HG03354 (cell line): ENCODE measurements at regions not wholly inside any gene's neighbourhood (a gene's known extent, or its start where the extent isn't known, plus 50 kb on each side); places are given as distances from the start of the nearest gene placed in this dataset.
"Not testable (repeated sequence)": the region's sequence is repeated elsewhere in the genome, so short reads cannot be mapped to it uniquely, and the experiment has no call there.

ENCODE experiments used
- ATAC-seq: cut with Tn5 transposase; IDR thresholded peaks from one replicate; pipeline ENCODE4 v1.9.1; 2021; ENCODE audit warnings: mild to moderate bottlenecking; ENCODE audit not compliant: unreplicated experiment, poor library complexity, severe bottlenecking

DNA sequence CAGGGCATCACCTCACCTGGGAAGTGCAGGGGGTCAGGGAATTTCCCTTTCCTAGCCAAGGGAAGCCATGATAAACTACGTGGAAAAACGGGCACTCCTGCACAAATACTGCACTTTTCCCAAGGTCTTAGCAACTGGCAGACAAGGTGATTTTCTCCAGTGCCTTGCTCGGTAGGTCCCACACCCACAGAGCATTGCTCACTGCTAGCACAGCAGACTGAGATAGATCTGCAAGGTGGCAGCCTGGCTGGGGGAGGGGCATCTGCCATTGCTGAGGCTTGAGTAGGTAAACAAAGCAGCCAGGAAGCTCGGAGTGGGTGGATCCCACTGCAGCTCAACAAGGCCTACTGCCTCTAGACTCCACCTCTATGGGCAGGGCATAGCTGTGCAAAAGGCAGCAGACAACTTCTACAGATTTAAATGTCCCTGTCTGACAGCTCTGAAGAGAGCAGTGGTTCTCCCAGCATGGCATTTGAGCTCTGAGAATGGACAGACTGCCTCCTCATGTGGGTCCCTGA, 111.5 kb upstream of the FIBIN start:
- not testable (repeated sequence) for ATAC-seq

DNA sequence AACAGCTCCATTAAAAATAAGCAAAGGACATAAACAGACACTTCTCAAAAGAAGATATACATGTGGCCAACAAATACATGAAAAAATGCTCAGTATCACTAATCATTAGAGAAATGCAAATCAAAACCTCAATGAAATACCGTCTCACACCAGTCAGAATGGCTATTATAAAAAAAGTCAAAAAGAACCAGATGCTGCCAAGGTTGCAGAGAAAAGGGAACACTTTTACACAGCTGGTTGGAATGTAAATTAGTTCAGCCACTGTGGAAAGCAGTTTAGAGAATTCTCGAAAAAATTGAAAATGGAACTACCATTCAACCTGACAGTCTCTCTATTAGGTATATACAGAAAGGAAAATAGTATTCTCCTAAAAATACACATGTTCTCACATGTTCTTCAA, 102.4 kb upstream of the FIBIN start:
- ATAC-seq, result no peak

DNA sequence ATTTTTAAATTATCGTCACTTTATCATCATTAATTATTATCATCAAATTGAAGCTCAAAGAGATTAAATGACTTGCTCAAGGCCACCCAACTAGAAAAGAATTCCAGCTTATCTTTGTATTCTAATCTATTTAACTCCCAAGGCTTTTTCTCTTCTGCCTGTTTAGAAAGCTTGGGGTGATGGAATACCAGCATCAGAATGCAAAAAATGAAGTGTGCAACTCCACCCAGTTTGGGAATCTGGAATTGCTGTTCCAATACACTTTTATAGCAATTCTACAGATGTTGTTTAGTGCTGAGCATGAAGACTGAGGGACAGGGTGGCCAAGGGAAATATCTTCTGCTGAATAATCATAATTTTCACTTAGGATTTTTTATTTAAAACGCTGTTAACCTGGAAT, 97.2 kb upstream of the FIBIN start:
- ATAC-seq, result no peak

DNA sequence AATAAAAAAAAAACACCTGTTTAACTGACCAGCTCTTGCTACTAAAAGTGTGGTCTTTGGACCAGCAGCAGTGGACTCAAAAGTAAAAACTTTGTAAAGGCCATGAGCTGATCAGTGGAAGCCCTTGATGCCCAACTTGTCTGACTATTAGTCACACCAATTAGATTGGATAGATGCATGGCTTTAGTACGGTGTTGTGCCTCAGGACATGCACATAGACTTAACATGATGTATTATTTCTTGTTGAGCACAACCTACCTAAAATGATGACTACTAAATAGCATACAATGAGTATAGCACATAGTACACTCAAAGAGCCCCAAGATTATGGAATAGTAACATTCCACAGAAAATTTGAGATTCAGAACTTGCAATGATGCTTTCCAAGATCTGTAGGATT, 95.1 kb upstream of the FIBIN start:
- ATAC-seq, result no peak

DNA sequence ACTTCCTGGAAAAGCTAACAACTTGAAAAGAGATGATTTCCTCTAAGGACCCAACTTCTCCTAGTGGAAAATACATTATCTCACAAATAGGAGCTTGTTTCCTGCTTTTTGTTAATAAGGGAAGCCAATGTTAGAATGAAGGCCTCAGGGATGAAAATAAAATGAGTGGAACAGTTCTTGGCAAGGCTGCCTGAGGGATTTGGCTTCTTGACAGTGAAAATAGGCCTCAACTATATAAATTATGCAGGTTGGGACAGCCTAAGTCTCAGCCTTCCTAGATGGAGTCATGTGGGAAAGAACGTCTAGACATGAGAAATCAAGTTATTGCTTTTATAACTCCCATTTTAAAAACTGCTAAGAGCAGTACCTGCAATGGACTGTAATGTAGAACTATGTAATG, 92.8 kb upstream of the FIBIN start:
- ATAC-seq, result no peak

DNA sequence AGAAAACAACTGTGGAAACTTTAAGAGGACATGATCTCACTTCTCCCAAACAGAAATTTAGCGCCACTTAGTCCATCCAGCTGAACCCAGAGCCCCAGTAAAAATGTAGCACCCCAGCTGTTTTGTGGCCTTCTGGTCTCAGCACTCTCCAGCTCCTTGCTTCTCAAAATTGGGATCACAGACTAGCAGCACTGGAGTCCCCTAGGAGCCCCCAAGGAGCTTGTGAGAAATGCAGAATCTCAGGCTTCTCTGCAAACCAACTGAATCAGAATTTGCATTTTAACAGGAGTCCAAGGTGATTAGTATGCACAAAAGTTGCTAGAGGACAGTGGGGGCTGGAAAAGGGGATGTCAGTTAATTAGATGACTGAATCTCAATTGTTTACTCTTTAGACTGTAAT, 89.8 kb upstream of the FIBIN start:
- ATAC-seq, result no peak

DNA sequence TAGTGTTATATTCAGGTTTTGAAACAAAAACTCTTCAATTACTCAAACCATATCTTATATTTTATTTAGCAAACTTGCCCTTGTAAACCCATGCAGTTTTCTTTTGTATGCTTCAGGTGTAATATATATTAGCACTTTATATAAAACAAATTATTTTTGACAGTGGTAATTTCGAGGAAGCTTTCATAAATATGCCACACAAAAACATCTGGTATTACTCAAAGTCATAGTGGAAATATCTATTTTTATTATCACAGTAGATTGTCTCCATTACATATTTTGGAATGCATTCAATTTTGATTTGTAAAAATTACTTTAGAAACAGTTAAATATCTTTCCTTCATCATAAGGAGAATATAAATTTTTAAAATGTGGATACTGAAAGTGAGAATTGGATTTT, 89.1 kb upstream of the FIBIN start:
- no peak for ATAC-seq

DNA sequence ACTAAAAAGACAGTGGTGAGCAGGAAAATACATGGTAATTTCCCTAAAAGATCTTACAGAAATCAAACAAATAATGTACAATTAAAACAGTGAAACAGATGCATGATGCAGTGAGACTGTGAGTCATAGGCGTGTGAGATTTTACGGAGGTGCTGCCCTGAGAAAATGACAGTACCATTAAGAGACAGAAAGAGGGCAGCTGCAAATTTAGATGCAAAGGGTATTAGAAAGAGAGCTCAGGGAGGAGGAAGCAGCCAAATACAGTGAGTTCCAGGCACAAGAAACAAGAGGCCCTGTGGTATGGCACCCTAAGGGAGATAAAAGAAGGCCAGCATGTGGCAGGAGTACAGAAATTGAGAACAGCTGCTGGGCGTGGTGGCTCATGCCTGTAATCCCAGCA, 88.5 kb upstream of the FIBIN start:
- no peak for ATAC-seq

DNA sequence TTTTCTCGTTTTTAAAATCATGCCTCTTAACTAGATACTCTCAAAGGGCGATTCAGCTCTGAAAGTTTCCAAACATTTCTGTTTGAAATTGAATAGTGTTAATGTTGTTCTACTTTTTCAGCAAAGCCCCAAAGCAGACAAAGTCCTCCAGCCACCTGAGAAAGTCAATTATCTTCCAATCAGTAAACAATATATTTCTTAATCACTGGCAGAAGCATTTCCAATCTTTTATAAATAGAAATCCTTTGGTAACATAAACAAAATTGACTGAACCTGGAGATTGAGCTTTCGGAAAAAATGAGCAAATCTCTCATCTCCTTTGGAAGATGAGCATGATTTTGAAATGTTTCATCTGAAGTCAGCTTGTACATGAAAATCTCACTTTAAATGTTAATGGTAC, 84.4 kb upstream of the FIBIN start:
- ATAC-seq, result no peak

DNA sequence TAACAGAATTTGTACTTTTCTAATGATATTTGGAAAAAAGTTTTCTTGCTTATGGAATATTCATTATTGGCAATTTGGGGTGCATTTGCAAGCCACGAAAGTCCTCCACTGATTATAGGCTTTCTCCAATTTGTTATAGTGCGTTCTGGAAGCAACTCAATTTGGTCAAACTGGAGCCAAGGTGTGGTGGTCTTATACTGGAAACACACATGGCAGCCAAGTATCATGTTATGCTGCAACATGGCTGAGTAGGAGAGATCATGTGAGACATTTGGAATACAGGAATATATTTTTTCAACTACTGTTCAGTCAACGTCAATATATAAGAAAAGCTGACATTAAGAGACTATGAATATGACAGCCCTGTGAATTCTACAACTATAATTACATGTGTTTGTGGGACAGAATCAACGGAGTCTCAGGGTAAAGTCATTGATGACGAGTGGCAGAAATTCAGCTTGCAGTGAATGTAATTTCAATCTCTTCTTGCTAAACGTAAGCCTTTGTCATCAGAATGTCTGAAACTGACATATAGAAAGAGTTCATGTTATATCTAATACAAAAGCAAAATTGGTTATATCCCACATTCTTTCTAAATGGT, 83.8 kb upstream of the FIBIN start:
- no peak for ATAC-seq

DNA sequence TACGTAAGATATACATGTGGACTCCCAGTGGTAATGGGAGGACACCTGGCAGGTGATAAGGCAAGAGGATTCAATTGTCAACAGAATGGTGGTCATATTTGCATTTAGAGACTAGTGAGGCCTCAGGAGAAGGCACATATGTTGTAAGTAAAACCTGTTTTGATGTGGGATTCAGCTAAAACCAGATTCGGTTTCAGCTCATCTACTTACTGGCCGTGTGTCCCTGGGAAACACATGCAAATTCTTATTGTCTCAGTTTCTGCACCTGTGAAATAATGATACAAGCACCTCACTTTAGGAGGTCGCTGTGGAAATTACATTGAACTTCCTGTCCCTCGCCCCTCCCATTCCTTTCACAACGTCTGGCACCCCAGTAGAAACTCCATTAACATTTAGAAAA, 78.9 kb upstream of the FIBIN start:
- peak; percentile 84 for ATAC-seq

DNA sequence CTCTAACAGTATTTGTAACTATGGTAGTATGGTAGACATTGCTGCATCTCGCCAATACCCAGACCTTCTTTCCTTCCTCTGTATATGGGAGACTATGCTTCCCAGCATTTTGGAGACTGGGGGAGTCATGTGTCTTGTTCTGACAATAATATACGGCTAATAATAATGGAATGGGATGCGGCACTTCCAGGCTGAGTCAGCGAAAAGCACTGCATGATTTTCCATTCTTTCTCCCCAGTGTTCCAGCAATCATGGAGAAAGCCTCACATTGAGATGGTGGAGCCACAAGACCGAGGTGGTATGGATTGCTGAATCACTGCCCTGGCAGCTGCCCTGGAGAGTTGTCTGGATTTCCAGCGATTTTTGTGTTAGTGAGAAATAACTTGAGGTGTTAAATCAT, 77.1 kb upstream of the FIBIN start:
- no peak for ATAC-seq

DNA sequence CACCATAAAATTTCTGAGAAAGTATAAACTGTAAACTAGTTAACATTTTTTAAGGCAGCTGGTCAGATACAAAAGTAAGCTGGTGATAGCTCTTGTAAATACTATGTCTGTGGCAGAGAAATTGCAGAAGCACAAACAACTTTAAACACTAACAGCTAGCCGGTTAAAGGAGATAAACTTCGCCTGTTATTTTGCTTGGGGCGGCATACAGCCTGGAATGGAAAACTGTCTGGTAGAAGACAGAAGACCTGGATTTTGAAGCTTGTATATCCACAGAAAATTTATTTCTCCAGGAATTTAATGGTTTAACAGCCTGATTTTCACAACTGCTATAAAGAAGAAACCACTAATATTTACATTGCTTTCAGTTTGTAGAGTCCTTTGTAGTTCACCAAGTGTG, 65.3 kb upstream of the FIBIN start:
- ATAC-seq, result no peak

DNA sequence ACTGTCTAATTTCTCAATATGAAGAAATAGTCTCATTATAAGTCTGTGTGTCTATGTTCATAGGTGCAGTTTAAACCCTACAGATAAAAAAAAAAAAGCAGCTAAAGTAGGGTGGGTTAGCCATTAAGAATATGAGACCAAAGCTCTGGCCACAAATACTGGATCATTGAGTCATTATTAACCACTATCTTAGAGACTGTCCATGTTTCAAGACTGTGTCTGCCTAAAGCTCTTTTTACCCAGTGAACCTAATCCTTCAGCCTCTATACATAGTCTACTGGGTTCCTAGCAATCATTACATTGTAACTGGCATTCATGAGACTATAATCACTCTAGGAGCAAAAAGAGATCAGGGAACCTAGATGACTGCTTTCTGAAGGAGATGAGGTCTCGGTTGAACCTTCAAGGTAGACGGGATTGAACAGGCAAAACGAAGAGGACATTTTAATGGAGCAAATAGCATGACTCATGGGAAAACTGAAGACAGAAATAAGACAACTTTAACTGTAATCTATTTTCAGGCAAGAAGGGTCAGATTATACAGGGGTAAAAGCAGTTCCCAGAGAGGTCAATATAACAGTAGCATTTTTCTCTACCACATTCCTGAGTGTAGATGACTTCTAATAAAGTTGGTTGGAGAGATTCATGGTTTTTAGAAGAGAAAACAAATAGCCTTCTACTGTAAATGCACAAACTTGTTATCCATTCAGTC, 64.0 kb upstream of the FIBIN start:
- no peak for ATAC-seq

DNA sequence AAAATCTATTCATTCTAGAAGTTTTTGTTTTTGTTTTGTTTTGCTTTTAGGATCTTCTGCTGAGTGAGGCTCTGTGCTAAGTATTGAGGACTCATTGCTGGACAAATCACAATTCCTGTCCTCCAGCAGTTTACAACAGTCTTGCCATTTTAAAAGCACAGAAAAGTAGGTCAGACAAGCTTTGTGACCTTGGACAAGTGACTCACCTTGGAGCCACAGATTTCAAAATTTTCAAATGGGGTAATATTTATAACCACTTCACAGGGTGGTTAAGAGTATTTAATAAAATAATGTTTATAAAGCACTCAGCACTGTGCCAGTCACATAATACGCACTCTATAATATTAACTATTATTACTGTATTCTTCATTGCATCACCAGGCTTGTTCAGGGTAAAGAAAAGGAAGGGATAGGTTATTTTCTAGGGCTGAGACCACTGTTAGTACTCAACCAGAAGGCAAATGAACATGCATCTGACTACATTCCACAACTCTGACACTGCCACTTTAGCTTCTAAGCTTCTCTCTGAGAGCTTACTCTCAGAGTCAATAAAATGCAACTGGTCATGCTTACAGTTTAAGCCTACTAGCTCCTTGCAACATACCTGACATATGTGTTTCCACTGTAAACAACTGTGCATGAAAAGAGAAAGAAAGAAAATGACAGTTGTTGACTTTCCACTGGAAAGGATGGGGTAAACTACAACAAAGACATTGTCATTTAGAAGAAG, 63.2 kb upstream of the FIBIN start:
- no peak for ATAC-seq

DNA sequence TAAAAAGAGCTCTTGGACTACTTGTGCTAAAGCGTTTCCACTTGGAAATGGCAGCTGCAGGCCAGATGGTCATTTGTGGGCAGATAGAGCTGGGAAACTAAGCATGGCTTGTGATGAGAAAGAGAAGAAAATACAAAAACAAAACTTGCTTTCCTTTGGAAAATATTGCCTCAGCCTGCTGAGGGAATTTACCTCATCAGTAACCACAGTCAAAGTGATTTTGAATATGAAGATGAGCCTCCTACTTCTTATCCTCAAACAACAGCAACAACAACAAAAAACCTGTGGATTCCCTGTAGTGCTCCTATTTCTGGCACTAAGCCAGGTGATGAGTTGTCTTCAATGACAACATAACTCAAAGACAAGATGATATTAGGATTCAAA, 62.7 kb upstream of the FIBIN start:
- ATAC-seq, result no peak

DNA sequence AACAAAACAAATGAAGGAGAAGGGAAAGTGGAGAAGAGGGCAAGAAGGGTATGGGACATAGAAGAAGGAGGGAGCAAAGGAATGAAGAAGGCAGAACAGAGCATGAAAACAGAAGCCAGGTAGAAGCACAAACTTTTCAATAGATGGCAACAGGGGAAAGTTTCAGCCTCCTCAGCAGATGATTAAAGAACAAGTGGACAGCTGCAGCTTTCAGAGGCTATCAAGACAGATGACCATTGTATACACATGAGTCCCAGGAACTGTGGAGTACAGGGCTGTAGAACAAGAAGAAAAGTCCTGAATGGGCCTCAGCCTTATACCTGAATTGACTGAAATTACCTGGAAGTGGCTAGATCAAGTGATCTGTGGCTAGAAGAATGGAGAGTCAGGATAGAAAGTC, 62.0 kb upstream of the FIBIN start:
- no peak for ATAC-seq

DNA sequence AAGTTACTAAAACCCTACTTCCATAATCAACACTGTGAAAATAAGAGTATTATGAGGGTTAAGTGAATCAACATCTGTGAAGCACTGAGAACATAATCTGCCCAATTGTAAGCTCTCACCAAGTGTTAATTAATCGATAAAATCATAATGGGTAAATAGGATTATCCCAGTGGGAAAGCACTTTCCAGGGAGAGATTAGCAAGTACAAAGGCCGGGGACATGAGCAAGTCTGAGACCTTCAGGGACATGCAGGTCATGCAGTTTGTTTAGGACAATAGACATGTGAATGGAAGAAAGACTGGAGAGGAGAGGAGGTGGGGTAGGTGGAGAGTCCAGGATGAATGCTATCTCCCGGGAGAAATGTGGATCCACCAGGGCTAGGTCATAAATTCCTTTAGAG, 57.8 kb upstream of the FIBIN start:
- no peak for ATAC-seq

DNA sequence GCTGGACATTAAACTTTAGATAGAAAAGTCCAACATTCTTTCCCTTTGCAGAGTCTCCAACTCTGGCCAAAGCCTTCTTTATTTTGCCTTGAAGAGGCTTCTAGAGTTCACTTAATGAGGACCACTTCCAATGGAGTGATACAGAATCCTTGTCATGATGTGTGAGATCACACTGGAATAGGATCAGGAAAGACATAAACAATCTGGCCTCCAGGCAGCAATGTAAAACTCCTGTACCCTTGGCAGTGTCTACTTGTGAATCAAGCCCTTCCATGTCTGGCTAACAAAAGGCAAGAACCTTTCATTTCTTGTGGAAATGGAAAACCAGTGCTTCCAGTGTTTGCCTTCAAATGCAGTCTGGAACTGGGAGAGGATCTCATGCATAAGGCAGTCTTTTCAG, 56.5 kb upstream of the FIBIN start:
- no peak for ATAC-seq

DNA sequence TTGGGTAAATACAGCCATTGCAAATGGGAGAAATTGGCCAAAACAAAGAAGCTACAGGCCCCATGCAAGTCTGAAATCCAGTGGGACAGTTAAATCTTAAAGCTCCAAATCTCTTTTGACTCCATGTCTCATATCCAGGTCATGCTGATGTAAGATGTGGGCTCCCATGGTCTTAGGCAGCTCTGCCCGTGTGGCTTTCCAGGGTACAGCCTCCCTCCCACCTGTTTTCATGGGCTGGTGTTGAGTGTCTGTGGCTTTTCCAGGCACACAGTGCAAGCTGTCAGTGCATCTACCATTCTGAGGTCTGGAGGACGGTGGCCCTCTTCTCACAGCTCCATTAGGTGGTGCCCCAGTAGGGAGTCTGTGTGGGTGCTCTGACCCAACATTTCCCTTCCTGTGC, 53.4 kb upstream of the FIBIN start:
- ATAC-seq, result not testable (repeated sequence)

DNA sequence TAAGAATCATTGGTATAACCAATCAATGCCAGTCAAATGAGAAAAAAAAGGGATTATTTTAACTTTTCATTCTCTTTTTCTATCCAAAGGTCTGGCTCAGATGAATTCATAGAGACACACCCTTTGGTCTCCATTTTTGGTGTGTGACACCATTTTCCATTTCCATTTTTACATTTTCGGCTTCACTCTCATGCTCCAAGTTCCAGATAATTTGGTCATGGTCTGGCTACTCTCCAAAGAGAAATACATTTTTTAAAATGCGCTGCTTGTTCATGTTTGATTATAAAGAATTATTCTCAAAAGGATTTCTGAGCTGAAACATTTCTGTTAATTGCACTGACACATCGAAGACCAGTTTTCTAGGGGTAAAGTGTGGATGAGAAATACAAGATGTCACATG, 51.6 kb upstream of the FIBIN start:
- no peak for ATAC-seq
